ENCODE measurements at regions not wholly inside any gene's neighbourhood (a gene's known extent, or its start where the extent isn't known, plus 50 kb on each side); places are given as distances from the start of the nearest gene placed in this dataset.
"Not testable (repeated sequence)": the region's sequence is repeated elsewhere in the genome, so short reads cannot be mapped to it uniquely, and the experiment has no call there.

DNA sequence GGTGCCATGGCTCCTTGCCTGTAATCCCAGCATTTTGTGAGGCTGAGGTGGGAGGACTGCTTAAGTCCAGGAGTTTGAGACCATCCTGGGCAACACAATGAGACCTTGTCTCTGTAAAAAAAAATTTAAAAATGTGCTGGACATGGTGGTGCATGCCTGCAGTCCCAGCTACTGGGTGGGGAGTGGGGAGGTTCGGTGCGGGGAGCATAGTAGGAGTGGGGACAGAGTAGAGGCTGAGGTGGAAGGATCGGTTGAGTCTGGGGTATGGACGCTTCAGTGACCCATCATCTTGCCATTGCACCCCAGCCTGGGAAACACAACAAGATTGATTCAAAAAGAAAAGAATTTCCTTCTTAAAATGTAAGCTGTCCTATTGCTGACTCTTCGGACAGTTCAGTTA lies 1490.0 kb upstream of the GBE1 start:
- DNase-seq: no peak

DNA sequence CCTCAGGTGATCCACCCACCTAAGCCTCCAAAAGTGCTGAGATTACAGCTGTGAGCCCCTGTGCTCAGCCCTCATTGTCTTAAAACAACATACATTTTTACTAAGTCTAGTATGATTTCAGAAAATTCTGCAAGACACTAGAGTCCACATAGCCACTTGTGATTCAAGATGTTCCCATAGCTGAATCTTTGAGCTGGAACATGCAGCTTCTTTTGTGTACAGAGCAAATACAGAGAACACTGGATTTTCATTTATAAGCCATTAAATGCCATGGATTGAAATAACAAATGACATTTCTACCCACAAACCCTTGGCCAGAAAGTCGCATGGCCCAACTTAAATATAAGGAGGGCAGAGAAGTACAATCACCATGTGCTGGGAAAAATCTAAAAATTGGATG lies 1489.2 kb upstream of the GBE1 start:
- DNase-seq: no peak

DNA sequence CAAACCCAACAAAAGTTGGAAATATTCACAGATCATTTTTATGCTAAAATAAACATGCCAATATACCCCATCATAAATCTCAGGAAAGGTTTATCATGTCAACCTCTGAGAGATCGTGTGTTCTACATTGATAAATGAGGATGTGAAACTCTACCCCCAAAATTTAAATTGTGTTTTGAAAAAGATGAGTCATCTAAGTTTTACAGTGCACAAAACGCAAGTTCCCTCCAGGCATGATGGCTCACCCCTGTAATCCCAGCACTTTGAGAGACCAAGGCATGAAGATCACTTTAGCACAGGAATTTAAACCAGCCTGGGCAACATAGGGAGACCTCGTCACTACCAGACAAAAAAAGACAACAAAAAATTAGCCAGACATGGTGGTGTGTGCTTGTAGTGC lies 1487.0 kb upstream of the GBE1 start:
- no peak for DNase-seq

DNA sequence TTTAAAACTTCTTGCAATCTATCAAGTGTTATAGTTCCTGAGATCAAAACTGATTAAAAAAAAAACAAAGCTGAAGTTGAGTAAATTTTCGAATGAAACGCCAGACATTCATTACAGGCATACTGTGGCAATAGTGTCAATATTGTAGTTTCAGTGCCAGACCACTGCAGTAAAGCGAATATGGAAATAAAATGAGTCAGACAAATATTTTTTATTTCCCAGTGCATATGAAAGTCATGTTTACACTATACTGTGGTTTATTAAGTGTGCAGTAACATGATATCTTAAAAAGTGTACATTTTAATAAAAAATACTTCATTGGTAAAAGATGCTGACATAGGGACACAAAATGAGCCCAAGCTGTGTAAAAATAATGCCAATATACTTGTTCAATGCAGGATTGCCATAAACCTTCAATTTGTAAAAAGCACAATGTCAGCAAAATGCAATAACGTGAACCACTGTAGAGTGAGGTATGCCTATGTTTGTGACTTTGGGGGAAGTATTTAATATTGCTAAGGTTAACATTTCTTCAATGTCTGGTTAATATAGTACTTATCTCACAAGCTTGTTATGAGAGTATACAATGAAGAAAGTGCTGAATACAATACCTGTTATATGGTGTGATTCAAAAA lies 1473.9 kb upstream of the GBE1 start:
- no peak for DNase-seq

DNA sequence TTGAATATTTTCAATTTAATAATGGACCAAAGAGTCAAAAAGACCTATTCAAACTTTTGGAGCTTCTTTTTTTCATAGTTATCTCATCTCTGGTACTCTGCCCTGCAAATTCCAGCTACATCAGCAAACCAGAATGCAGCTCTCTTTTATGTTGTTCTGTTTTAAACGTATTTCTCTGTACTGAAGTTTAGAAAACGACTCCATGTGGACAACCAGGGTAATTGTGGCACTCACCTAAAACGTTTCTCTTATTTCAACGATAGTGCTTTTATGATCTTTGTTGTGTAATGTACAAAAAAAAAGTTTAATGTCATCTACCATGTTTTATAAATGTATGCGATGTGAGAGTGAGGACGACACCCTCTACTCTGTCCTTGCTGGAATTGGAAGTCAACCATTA lies 1472.3 kb upstream of the GBE1 start:
- DNase-seq: no peak

DNA sequence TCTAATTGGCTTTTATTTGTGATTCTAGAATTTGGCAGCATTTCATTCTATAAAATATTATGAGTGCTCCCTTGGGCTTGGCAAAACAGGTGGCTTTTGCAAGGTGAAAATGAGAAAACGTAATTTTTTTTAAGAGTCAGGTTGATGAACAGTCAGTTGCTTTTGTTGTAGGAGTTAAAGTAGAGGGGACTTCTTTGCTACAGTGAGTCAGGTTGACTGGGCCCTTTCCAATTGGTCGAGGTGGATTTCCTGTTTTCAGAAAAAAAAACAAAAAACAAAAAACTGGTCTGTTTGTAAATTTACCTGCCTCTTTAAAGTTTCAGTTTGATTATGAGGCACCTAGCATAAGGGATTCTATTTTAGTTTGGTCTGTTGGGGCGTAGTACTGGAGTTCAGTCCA lies 1469.4 kb upstream of the GBE1 start:
- no peak for DNase-seq

DNA sequence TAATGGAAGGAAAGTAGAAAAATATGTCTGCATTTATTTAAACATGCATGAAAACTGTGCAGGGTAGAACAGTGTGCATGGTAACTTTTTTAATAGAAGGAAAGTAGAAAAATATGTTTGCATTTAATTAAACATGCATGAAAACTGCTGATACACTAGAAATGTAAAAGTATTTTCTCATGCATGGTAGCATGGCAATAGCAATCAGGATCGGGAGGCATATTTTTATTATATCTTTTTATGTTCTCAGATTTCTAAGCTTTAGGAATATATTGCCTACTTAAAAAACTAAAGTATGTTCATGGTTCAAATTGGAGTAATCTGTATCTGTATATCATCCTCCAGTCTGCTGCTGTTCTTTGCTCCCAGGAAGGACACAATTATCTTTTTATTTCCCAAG lies 1468.9 kb upstream of the GBE1 start:
- DNase-seq: no peak

DNA sequence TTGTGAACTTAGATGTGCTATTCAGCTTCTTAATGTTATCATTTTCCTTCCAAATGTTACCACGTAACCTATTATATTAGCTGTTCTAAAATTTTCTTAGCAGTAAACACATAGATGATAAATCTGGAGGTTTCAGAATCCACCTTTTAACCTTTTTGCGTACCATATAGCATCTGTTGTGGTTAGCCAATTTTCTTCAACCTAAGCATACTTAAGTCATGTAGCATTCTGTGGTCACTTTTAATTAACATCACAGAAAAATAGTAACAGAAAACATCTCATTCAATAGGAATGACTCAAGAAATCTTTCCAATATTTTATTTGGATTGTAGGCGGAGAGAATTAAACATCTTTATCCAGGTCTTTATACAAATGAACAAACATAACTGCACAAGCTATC lies 1465.3 kb upstream of the GBE1 start:
- DNase-seq: no peak

DNA sequence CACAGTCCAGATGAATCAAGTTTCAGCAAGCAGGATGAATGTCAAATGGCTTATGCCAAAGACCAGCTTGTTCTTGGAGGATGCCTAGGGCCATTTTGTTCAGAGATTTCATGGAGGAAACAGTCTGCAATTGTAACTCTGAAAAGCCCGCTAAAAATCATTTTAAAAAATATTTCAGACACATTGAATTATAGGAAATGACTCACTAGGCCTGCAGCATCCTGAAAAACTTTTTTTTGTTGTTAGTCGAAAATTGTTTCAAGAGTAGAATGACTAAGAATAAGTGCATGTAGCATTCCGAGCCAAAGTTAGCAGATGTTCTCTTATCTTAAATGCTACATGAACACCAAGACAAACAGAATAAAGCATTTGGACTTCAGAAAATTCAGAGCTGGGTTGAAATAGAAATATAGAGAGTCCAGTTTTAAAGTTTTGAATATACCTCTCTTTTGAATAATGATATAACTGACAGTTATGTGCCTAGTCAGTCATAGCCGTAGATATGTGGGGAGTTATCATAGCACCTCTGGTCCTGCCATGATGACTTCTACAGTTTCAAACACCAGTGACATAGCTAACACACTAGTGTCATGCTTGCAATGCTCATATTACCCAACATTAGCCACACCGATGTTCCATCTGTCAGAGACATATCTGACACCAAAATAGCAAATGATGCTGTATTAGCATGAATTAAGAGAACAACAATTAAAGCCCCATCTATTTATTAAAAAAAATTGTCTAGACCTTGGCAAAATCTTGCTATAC lies 1462.8 kb upstream of the GBE1 start:
- DNase-seq: no peak

DNA sequence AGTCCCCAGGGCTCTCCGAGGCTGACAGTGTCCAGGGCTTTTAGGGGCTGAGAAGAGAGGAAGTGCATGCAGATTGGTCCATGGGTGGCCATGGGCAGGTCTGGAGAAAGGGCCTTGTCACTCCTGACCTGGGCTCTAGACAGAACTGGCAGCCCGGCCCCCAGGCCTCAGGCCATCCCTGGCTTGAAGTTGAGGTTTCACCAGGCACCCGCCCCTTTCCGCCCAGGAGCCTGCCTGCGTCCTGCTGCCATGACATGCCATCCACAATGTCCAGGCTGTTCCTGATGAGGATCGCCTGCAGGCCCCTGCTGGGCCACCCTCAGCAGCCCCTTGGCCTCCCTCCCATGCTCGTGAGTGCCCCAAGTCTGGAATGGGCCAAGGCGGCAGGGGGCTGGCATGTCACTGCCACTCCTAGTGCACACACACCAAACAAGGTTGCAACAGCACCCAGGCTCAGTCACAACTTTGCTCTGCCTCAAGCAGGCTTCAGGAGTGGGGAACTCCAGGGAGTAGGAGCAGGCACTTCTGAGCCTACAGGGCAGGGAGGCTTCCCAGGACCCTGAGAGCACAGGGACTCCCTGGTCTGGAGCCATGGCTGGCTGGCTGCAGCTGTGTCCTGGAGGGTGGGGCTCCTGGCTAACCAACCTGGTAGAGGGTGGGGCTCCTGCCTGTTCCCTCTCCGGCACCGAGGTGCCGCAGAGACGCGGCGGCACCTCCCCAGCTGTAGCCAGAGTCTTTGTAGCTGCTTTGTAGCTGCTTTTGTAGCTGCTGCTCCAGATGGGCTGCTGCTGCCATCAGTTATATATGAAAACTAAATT lies 1457.1 kb upstream of the GBE1 start:
- no peak for DNase-seq

DNA sequence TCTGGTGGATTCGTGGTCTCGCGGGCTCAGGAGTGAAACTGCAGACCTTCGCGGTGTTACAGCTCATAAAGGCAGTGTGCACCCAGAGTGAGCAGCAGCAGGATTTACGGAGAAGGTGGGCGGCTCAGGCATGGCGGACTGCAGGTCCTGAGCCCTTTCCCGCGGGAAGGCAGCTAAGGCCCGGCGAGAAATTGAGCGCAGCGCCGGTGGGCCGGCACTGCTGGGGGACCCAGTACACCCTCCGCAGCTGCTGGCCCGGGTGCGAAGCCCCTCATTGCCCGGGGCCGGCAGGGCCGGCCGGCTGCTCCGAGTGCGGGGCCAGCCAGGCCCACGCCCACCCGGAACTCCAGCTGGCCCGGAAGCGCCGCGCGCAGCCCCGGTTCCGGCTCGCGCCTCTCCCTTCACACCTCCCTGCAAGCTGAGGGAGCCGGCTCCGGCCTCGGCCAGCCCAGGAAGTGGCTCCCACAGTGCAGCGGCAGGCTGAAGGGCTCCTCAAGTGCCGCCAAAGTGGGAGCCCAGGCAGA lies 1456.2 kb upstream of the GBE1 start:
- DNase-seq: not testable (repeated sequence)

DNA sequence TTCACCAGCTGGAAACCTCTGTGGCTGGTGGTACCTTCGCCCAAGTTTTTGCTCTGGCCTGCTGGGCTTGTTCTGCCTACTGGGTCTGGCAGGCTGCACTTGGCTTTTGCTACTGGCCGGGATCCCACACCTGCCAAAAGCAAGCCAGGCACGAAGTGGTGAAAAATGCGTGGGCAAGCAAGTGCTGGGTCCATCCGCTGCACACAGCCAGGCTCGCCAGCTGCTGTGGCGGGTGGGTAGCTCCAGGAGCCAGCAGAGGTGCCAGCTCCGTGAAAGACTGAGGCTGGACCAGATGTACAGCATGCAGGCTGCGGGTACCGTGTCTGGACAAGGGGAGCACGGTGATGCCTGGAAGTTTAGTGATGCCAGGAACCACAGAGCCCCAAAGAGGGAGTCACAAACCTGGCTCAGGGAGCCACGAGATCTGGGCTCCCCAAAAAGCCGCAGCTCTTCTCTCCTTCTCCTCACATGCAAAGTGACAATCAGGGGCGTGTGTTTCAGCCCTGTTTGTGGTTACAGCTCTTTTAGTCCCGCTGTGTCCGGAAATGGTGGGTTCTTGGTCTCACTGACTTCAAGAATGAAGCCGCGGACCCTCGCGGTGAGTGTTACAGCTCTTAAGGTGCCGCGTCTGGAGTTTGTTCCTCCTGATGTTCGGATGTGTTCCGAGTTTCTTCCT lies 1455.6 kb upstream of the GBE1 start:
- DNase-seq: no peak

DNA sequence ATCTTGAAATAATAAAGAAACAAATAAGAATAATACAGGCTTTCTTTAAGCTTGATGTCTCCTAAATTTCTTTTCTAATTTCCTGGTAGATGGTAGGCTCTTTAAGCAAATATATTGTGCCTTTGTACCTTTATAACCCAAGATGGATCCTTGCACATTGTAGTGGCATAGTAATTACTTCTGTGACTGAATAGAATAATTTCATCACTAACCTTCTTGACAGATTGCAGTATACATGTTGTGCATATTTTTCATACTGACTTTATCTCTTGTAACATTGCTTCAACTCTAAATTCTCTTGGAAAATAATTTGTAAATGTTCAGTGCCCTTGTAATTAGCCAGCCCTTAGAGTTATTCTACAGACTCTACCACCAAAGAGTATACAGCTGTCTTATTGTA lies 1433.8 kb upstream of the GBE1 start:
- DNase-seq: no peak

DNA sequence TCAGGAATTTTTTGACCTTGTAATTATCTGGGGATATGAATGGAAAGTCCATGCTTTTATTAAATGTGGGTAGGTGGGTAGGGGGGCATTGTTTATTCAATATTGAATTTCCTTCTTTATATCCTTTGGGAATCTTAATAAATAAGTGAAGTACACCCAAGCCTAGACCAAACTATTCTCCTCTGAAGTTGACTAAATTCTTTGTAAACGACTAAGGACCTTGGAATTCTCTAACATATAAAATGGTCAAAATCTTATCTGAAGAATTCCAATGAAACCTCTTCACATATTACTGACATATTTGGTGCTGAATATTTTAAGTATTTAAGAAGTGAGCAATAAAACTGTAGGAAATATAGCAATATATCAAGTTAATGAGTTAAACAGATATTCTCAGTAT lies 1432.1 kb upstream of the GBE1 start:
- no peak for DNase-seq

DNA sequence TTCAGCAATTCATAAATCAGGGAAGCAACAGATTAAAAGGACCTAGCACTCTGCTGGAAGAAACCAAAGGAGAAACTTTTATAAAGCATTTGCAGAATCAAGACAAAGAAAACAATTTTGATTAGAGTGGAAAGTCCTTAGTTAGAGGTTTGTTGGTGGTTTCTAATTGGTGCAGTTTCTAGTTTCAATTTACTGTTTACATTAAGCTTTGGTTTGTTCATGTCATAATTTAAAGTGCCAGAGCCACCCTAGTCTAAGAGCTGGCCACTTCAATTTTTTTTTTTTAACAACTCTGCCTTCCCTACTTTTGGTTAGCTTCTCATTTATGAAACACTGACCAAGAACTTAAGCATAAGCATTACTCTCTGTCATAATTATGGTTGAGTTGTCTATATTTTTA lies 1428.2 kb upstream of the GBE1 start:
- no peak for DNase-seq

DNA sequence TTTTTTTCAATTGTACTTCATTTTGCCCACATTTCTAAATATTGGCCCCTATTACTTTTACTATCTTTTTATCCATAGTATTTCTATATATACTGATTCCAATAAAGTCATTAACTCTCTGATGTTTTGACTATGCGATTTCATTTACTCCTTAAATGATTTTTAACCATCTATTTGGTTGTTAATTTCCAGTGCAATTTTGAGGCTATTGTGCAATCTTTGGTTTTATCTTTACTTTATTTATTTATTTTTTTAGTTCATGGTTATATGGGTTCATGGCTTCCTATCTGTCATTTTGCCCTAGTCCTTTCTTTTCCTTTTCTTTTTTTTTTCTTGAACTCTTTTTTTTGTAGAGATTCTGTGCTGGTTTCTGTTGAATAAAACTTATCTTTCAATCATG lies 1408.0 kb upstream of the GBE1 start:
- DNase-seq: no peak

DNA sequence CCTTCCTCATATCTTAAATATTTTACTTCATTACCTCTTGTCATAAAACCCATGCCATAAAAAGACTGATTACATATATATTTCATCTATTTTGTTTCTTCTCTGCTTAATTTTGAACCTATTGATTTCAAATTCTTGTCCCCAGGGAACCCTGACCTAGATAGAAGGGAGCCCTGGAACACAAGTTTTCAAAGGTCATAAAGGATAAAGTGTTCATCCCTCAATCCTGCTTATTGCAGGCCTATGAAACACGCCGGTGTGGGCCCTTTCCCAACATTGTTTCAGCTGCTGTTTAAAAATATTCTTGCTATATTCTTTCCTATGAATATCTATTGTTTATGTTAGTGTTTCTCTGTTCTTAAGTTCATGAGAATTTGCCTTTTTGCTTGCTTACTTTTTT lies 1389.5 kb upstream of the GBE1 start:
- no peak for DNase-seq

DNA sequence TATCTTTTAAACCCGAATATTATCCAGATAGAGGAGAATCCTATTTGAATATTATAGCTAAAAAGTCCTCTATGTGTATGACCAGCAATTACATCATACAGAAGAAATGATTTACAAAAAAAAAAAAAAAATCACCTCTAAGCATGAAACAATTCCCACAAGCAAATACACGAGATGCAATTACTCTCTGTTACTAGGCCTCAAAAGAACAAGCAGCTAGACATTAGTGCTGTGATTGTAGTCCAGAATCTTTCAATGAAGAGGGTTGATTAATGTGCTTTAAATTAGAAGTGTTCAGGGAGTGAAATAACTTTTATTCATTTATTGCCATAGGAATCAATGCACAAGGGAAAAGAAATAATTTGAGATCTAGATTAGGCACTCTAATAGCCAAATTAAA lies 1379.5 kb upstream of the GBE1 start:
- DNase-seq: no peak

DNA sequence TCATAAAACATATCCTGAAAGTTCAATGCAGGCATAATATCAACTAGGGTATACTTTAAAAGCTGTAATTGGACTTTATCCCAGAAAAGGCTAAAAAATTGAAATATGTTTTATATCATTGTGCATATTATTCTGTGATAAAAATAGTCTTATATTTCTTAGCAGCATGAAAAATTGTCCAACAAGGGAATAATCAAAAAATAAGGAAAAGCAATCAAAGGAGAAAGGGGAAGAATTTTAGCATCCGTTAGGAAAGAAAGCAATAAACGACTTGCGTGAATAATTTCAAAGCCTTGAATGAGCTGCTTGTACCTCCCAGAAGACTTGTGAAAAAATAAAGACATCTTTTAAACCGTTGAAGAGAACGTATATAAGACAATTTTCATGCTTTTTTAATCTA lies 1369.8 kb upstream of the GBE1 start:
- no peak for DNase-seq

DNA sequence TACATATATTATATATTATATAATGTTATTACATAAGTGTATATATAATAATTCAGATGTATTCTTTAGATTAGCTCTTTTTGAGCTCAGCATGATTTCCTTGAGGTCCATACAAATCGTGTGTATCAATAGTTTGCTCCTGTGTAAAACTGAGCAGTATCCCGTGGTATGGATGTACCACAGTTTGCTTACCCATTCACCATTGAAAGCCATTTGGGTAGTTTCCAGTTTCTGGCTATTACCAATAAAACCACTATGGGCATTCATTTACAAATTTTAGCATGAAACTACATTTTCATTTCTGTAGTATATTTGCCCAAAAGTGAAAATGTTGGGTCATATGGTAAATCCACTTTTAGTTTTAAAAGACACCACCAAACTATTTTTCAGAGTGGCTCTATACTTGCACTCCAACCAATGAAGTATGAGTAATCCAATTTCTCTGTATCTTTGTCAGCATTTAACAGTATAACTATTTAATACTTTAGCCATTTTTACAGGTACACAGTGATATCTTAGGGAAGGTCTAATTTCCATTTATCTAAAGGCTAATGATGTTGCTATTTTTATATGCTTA lies 1361.4 kb upstream of the GBE1 start:
- no peak for DNase-seq

DNA sequence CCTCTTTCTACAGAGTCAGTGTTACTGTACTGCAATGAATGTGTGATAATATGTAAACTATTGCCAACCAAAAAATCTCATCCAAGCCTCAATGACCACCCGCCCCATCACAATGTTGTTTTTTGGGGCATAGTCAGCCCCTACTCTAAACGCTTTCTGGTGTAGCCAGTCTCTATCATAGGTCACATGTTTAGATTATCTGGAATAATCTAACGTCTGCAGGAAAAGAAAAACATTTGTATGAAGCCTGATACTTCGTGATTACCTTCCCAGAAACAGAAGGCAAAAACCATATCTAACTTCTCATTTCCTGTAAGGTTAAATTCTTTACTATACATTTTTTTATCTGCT lies 1331.8 kb upstream of the GBE1 start:
- DNase-seq: no peak

DNA sequence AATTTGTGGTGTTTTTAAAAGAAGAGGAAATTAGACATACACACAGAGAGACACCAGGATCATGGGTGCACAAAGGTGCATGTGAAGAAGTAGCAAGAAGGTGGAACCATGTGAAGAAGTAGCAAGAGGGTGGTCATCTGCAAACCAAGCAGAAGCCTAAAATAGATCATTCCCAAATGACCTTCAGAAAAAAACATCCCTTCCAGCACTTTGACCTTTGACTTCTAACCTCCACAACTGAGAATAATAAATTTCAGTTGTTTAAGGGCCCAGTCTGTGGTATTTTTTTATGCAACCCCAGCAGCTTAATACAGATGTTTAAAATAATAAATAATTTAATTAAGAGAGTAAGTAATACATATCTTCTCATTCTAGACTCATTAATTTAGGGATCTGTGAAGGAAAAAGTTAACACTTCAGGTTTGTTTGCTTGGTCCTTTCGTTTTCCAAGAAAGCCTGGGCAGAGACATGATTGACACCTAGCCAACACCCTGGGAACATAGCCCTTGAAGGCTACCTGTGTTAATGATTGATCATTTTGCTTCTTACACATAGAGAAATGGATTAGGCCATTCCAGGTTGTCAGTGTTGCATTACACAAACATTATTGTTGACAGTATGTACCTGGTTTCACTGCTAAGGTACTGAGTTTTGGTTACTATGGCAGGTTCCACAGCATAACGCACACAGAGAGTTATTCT lies 1331.2 kb upstream of the GBE1 start:
- DNase-seq: no peak
